Activated CD8-positive, alpha-beta memory T cell treated with anti-CD3 and anti-CD28 coated beads, Interleukin-2, amount 50 U/mL, for 24 hours (primary cell): ENCODE measurements at regions not wholly inside any gene's neighbourhood (a gene's known extent, or its start where the extent isn't known, plus 50 kb on each side); places are given as distances from the start of the nearest gene placed in this dataset.

Source experiments
- DNase-seq: peaks from one replicate; pipeline ENCODE4 v3.0.0-alpha.2; 2020; ENCODE audit errors: extremely low read depth

DNA sequence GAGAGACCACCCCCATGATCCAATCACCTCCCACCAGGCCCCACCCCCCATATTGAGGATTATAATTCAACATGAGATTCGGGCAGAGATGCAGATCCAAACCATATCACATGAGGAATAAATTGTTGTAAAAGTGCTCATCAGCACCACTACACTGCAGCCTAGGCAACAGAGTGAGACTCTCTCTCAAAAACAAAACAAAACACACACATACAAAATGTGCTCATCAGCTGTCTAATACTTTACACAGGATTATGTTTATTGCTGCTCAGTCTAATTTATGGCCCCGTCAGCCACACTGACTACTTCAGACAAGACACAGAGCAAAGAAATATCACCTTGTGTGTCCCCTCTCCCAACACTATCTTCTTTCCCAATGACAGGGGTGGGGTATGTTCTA is 72.9 kb upstream of the PPM1J start:
- no peak for DNase-seq

DNA sequence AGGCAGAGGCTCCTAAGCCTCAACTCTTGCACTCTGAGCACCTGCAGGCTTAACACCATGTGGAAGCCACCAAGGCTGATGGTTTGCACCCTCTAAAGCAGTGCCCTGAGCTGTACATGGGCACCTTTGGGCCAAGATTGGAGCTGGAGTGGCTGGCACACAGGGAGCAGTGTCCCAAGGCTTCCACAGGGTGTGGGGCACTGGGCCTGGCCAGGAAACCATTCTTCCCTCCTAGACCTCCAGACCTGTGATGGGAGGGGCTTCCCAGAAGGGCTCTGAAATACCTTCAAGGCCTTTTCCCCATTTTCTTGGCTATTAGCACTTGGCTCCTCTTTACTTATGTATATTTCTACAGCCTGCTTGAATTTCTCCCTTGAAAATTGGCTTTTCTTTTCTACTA is 67.9 kb upstream of the PPM1J start:
- no peak for DNase-seq

DNA sequence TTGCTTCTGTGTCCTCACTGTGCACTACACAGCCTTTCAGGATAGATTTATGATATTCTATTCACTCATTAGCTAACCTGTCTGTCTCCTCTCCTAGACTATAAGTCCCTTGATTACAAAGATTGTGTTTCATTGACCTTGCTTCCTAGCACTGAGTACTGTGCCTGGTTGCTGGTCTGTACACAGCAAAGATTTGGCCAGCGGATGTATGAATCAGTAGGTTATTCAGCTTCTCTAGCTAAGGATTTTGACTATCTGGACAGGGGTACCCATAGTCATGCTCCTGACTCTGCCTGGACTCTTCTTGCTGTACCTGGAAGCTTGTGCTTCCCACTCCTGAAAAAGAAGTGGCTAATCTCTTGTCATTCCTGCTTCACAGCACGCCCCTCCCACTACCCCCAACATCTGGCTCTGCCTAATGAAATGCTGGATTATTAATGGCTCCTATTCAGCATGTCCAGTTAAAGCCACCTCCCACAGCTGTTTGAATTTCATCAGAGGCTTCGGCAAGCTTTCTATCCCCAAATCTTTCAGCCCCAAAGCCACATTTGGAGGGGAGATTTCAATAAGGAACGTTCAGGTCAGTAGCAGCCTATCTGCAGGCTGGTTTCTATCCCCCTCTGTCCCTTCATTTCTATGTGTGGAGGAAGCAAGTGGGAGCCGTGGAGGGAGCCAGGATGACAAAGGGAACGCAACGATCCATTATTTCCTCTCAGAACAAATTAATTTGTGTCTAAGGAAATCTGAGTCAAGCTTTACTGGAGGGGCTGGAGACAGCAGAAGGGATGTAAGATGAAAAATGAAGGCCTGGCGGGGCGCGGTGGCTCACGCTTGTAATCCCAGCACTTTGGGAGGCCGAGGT is 64.8 kb upstream of the PPM1J start:
- DNase-seq: no peak

DNA sequence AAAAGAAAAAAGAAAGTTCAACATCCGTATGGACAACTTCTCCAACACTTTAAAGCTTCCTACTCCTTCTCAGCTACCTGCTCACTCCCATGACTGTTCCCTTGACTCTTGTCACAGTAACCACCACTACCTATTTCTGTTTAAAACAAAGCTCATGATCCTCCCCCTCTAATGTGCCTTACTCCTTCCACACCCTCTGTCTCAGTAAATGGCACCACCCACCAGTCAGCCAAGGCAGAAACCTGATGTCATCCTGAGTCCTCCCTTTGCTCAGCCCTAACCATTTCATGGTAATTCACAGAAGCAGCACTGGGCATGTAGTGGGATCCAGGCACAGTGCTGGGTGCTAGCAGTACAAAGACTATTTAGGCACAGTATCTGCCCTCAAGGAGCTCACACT is 63.0 kb upstream of the PPM1J start:
- no peak for DNase-seq

DNA sequence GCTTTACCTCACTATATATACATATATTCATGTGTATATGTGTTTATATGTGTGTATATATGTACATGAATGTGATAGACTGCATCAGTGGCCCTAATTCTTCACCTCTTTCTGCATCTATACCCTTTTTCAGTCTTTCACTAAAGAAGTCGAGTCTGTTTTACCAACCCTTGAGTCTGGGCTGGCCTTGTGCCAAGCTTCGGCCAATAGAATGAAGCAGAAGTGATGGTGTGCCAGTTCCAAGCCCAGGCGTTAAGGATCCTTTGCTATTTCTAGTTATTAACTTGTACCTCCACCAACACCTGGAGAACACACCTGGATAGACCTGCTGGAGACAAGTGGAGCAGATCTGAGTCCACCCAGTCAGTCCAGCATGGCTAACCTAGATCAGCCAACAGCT is 61.6 kb upstream of the PPM1J start:
- DNase-seq: no peak

DNA sequence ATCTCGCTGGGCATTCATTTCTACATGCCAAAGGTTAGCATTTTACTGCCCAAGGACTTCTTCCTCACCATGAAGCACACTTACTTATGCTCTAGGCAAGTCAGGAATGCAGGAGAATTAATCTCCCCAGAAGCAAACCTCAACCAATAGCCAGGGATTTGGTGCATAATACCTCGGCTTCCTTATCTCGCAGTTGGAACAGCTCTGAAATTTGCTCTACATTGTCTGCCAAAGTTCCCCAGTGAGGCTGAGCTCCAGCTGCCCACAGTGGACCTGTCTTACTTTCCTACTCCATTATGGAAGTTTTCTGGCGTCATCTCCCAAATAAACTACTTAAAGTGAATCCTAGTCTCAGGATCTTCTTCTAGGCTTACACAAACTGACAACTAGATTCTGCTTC is 57.6 kb upstream of the PPM1J start:
- DNase-seq: no peak

DNA sequence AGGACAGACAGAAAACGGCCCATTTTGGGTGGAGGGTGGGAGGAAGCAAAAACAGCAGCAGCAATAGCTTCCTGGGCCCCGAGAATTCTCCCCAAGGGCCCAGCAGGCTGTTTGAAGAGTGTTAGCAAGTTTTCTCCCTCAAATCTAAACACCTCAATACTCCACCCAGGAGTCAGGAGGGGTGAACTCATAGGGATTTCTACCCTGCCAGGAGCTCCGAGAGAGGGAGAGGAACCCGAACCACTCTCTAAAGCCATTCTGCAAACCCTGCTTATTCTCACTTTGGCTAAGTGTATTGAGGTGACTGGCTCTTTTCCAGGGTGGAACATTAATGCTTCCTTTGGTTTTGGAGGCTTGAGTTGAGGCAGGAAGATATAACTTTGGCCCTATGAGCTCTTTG is 55.6 kb upstream of the PPM1J start:
- DNase-seq: no peak

DNA sequence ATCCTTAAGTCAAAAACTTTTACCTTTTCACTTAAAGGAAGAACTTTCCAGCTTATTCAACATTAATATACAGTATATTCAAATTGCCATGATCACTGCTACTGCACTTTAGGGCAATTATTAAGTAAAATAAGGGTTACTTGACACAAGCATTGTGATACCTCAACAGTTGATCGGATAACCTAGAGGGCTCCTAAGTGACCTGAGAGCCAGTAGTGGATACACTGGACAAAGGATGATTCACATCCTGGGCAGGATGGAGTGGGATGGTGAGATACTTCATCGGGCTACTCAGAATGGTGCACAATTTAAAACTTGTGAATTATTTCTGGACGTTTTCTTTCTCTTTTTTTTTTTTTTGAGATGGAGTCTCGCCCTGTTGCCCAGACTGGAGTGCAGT is 54.5 kb upstream of the PPM1J start:
- no peak for DNase-seq

DNA sequence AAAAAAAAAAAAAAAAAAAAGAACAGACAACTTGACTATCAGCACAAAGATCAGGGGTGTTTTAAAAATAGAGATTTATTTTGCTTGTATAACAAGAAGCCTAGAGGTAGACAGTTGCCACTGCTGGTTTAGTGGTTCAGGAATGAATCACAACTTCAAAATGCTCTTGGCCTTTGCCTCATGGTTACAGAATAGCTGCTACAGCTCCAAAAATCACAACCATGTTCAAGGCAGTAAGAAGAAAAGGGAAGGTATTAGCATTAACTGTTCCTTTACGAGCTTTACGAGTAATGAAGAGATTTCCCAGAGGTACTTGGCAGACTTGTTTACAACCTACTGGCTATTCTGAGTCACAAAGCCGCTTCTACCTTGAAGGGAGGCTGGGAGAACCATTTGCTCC is 52.5 kb upstream of the PPM1J start:
- no peak for DNase-seq
